GM19467 (cell line): ENCODE measurements at regions not wholly inside any gene's neighbourhood (a gene's known extent, or its start where the extent isn't known, plus 50 kb on each side); places are given as distances from the start of the nearest gene placed in this dataset.

ENCODE experiments used
- ATAC-seq: cut with Tn5 transposase; IDR thresholded peaks from one replicate; pipeline ENCODE4 v1.9.1; 2021; ENCODE audit warnings: mild to moderate bottlenecking, moderate library complexity; ENCODE audit not compliant: unreplicated experiment

DNA sequence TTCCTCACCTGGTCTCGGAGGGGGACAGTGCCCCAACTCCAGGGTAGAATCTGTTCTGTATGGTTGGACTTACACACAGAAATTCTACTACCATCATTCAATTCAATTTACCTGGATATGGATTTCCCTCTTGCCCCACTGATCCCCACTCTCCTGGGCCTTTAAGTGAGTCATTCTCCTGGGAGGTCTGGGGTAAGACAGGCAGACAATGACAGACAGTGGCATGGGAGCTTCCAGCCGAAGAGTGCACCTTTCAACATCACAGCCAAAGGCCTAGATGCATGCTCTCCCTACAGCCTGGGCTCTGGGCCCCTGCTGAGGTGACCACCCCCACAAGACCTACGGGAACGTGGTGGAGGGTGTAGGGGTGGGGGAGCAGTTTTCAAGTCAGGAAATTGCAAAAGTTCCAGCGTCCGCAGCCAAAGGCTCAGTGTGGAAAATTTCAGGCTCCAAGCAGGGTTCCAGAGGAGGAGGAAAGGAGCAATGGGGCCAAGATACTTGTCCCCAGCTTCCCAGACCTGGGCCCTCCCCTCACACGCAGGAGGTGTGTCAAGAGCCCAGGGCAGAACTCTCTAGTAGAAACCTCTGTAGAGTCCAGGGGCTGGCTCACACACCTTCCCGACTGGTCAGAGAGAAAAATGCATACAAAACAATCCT lies 296.4 kb downstream of the CYP26B1 start:
- no peak for ATAC-seq

DNA sequence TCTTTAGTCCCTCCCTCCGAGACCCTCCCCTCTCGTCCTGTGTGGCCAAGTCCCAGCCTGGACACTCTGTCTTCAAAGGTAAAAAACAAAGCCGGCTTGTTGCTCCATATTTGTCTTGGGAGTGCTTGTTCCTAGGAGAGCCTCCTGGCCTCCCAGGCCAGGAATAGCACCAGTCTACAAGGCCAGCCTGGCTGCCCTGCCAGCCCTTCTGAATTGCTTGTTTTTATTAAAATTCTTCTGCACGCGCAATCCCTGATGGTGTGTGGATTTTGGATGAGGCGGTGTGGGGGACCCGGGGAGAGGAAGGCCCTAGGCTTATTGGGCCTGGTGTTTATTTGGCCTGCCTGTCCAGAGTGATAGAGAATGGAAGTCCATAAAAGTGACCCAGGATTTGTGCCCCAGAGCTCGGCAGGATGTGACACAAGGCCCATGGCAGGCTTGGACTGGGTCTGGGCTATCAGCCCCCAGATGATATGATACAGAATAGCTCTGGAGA lies 297.3 kb downstream of the CYP26B1 start:
- ATAC-seq, result no peak

DNA sequence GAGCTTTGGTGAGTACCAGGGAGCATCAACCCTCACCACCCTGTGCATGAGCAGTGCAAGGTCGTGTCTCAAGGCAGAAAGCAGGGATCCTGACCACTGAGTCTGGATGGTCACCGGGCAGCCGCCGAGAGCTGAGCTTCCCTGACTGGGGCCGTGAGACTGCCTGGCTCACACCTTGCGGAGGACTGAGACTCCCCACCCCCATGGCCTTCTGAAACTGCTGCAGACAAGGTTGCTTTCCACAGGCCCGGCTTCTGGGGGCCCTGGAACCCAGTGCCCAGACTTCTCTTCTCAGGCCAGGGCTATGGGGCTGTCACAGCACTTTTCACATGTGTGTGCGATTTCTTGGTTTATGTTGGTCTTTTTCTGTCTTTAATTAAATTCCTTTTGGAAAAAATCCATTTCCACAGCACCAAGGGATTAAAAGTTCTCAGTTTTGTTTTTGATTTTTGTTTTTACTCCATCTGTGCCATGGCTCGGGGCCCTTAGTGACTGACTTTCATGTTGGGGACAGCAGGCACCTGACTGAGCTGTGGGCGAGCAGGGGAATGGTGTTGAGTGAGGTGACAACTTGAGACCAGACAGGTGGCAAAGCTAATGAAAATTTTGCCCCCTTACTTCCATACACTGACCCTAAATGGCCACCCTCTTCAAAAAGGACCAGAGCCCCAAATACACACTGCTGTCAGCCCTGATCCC lies 297.9 kb downstream of the CYP26B1 start:
- no peak for ATAC-seq

DNA sequence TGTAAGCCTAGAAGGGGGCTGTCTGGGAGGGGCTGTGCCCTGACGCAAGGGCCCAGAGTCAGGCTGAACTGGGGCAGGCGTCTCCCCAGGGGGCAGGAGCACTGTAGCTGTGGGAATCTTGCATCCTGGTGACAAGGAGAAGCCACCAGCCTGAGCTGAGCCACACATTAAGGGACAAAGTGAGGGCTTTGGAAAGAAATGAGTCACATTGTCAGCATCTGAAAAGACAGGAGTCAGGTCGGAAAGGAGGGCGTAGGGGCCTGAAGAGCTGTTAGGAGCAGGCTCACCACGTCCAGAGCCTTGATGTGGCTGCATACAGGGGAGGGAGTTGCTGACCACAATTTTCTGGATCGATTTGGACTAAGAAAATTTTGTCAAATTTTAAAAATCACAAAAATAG lies 298.6 kb downstream of the CYP26B1 start:
- ATAC-seq, result no peak

DNA sequence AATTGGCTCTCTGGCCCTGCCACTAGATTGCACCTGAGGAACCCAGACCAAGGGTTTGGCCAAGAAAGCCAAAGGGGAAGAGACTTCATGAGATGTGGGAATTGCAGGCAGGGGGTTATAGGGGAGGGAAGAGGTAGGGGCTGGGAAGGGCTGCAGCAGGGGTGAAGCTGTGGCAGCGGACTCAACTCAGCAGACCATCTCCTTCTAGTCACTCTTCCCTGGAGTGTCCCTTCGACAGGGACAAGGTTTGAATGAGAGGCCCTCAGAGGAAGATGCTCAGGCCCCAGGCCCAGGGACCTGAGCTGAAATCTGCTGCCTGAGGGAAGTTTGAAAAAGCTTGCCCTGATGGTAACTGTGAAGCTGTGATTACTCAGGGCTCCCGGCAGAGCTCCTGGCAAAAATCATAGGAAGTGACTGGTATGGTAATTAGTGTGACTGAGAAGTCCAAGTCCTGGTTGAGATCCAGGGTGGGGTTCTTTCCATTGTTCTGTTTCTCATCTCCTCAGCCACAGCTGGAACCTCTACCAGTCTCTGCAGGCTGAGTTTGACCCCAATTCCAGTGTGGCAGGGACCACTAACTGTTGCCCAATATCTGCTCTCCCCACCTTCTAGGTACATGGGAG lies 300.9 kb downstream of the CYP26B1 start:
- ATAC-seq, result no peak

DNA sequence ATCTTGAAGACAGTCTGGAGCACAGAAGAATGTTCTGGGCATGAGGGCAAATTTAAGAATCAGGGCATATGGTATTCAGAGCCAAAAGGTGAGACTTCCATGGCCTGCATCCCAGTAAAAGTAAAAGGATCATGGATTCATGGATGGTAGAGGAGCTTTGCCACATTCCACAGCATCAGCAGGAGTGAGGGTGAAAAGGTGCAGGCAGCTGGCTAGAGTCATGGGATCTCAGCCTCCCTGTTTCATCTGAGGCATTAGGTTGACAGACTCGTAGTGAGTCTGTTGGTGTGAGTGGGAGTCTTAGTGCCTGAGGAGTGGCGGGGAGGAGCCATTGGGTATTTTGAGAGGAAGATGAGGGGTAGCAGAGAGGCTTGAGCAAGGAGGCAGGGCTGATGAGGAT lies 301.6 kb downstream of the CYP26B1 start:
- no peak for ATAC-seq

DNA sequence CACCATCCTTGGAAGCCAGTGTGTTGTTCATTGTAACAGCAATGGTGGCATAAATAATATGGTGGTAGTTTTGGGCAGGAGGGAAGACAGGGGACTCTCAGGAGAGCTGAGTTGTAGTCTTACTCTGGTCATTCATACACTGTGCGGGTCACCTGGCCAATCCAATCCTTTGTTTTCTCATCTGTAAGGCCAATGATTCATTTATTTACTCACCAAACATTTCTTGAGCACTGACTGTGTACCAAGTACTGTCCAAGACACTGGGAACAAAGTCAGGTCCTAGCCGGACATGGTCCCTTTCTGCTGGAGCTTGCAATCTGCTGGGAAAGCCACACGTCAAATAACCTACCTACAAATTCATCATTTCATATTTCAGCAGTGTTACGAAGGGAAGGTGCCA lies 302.7 kb downstream of the CYP26B1 start:
- ATAC-seq, result no peak

DNA sequence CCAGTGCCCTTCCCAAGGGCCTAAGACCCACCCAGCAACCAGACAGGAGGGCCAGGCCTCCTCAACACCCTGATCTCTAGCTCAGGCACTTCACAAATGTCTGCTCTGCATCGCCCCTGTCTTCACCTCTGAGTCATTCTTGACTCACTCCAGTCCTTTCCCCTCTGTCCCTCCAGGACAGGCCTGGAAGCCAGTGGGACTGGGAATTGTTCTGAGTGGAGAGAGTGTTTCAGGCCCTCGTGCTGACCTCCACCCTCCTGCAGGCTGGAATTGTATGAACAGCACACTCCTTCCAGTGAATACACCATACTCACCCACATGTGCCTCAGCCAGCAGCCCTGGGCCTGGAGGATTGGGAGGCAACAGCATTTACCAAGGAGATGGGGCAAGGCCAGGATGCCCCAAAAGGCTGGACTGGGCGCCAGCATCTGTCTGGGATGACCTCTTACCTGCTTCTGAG lies 304.2 kb downstream of the CYP26B1 start:
- ATAC-seq, result no peak

DNA sequence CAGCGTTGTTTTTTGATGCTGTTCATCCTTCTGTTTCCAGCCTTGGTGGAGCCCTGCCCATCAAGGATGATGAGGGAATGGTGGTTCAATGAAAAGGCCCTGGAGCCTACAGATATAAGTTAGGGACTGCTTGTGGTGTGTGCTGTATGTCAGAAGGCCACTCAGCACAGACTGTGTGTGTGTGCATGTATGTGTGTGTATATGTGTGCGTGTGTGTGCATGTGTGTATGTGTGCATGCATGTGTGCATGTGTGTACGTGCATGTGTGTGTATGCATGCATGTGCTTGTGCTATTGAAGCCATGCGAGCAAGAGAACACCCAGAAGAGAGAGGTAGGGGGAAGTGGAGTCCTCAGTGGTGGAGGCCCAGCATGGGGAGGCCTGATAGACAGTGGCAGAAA lies 304.9 kb downstream of the CYP26B1 start:
- ATAC-seq, result no peak

DNA sequence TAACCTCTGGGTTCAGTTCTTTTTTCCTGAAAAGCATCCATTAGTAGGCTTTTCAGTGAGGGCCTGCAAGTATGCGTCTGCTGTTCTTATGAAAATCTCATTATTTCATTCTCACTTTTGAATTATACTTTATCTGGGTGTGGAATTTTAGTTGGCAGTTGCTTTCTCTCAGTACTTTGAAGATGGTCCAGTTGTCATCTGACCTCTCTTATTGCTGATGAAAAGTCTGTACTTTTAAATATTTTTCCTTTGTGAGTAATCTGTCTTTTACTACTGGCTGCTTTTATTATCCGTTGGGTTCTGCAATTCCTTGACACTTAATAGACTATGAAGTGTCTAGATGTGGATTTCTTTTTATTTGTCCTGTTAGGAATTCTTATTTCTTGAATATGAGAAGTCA lies 307.8 kb downstream of the CYP26B1 start:
- no peak for ATAC-seq

DNA sequence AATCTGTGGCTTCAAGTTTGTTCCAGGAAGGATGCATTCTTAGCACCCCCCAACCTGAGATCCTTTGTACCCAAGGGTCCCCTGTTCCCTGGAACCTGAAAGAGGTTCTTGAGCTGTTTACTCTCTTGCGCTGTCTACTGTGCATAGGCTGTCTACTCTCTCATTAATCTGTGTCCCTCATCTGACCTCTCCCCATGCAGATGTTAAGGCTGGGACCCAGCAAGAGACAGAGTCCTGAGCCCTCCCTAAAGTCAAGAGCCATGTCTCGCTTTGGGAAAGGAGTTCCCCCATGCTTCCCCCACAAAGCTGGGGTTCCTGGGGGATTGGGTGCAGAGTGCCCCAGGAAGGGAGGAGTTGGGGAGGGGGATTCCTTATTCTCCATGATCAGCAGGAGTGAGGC lies 312.9 kb downstream of the CYP26B1 start:
- no peak for ATAC-seq

DNA sequence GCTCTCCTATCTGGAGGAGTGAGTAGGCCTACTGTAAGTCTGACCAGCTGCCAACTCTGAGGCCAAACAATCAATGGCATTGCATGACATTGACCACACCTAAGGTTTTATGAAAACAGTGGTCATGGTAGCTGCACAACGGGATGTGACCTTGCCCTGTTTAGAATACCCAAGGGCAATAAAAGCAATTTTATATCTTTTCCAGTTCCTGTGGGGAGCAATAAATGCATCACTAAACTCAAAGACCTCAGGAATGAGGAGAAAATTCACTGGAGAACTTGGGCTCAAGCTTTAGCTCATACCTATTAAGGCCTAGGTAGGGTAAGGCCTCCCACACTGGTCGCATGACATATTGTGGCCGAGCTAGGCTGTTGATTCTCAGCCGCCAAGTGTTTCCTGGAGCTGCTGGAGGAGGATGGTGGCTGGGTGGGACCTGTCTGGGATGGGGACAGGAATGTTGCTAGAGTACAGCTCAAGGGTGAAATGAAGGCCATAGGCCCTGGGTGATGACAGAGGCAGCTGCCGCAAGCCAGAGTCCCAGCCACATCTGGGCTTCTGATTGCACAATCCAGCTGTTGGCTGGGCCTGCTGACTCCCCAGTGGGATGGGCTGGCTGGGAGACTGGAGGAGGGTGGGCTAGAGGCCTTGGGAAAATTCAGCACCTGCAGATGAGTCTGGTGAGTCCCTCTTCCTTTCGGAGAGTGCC lies 313.7 kb downstream of the CYP26B1 start:
- ATAC-seq, result no peak

DNA sequence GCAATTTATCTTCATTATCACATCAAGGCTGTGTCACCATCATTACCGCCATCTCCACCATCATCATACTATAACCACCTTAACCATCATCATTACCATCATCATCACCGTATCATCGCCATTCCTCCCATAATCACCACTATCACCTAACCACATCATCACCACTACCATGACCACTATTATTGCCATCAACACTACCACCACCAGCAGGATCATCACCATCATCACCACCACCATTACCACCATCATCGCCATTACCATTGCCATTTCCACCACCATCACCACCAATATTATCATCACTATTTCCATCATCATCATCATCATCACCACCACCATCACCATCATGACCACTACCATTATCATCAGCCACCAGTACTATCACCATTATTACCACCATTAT lies 314.4 kb downstream of the CYP26B1 start:
- ATAC-seq, result no peak

DNA sequence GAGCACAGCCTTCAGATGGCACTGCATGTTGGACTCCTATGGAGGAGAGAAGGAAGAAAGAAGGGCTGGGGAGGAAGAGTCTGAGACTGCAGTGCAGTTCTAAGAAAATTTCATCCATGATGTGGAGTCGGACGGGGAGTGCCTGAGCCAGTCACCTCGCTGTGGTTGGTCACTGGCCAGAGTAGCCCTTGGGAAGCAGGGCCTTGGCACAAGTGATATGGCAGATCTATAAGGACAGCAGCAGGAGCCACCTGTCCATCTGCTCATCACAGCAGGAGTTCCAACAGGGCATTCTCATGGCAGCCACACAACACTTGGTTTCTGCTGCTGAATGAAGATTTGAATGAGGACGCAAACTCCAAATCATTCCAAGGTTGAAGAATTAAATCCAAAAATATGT lies 314.8 kb downstream of the CYP26B1 start:
- ATAC-seq, result no peak

DNA sequence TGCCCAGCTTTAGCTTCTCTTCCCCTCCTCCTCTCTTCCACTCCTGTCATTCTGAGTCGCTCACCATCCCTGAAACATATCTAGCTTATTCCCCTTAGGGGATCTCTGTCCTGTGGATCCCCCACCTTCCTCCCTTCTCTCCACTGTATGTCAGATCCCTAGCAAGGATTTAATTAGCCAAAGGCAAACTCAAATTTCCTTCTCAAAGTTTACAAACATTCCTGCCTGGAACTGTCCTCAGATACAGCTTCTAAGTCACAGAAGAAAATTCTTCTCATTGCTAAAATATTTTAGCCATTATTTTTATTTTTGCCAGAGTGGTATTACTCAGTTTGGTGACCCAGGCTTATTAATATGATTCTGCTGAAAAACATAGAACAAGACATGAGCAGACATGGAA lies 315.3 kb downstream of the CYP26B1 start:
- no peak for ATAC-seq

DNA sequence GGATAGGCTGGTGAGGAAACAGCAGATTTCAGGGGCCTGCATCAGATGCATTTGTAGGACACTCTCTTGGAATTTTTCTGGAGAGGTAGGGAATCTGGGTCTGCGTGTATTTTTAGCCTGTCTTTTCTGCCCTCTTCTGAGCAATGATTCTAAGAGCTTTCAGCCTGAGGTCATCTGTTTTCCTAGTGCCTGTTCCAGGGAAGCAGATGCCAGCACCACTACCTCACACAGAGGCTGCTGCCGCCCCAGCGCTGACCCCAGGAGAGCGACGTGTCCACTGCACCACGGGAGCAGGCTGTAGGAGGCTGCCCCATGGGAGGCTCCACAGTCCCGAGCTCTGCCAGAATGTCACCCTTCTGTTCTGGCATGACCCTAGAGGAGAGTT lies 316.5 kb downstream of the CYP26B1 start:
- ATAC-seq, result no peak

DNA sequence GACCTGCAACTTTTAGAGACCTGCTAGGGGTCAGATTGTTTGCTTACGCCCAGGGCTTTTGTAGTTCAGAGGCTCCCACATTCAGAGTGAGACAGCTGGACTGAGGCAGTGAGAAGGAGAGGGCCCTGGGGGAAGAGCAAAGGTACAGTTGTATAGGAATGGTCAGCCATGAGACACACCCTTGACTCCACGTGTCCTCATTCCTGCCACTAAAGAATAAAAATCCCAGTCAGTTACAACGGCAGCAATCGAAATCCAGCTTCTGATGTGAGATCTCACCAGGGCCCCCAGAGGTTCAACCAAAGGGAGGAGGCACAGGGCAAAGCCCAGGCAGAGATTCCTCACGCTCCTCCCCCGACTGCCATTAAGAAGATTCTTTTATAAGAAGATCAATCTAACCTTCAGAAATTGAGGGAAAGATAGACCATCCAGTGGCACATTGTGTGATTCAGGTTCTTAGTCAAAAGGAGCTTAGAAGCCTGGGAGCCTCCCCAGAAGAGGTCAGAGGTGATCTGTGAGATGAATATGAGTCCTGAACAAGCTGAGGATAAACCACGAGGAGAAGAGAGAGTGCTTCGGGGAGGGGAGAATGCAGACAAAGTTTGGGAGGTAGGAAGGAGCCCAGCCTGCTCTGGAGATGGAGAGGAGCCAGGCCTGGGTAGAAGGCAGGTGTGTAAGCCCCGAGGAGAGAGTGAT lies 317.0 kb downstream of the CYP26B1 start:
- ATAC-seq, result no peak

DNA sequence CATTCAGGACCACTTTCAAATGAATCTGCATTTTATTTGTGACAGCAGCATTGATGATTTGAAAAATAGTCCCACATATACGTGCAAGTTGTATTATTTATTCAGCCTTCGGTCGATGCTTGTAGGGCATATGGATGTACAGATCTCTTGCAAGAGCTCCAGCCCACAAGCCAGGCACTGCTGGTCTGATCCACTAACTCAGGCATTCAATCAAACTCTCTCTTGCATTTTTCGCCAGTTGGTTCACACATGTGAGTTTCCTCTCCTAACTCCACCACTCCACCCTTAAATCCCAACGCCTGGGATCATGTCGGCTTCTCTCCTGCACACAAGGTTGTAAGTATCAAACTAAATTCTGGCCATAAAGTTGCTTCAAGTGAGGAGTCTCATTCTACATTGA lies 318.7 kb downstream of the CYP26B1 start:
- ATAC-seq, result no peak

DNA sequence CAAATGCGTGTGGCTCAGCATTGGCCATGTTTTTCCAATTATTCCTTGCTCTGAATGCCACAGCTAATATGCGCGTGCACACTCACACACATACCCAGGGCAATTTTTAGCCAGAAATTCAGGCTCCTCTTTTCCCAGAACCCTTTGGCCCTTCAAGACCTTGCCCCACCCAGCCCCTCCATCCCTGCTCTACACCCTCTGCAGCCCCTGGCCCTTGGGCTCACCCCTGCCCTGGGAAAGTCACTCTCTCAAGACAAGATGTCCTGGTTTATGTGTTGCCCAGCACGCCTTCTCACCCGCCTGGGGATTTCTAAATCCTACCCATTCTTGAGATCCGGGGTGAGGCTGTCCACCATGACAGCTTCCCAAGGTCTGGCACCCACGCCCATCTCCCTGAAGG lies 319.7 kb downstream of the CYP26B1 start:
- no peak for ATAC-seq

DNA sequence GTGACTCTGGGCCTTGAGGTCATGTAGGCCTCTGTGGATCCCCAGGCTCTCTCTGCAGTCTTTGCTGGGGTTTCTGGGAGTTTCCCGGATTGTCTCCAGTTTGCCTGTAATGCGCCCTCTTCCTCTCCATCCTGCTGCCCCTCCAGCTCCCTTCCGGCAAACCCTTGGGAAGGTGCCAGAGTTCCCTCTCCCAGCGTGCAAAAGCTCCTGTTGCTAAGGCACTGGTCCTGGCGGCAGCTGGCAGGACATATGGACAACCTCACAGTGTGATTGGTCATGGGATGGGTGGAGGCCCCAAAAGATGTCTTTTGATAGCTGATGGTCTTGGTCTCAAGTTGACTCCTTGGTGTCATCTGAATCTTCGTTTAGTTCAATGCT lies 320.1 kb downstream of the CYP26B1 start:
- no peak for ATAC-seq
